DLD1 (cell line): ENCODE measurements at regions not wholly inside any gene's neighbourhood (a gene's known extent, or its start where the extent isn't known, plus 50 kb on each side); places are given as distances from the start of the nearest gene placed in this dataset.
"Not testable (repeated sequence)": the region's sequence is repeated elsewhere in the genome, so short reads cannot be mapped to it uniquely, and the experiment has no call there.

ENCODE experiments used
- in situ Hi-C: cut with HindIII; loops from 2 replicates; pipeline ENCODE4 v1.10.0; 2017; ENCODE audit warnings: low sequenced_read_pairs

DNA sequence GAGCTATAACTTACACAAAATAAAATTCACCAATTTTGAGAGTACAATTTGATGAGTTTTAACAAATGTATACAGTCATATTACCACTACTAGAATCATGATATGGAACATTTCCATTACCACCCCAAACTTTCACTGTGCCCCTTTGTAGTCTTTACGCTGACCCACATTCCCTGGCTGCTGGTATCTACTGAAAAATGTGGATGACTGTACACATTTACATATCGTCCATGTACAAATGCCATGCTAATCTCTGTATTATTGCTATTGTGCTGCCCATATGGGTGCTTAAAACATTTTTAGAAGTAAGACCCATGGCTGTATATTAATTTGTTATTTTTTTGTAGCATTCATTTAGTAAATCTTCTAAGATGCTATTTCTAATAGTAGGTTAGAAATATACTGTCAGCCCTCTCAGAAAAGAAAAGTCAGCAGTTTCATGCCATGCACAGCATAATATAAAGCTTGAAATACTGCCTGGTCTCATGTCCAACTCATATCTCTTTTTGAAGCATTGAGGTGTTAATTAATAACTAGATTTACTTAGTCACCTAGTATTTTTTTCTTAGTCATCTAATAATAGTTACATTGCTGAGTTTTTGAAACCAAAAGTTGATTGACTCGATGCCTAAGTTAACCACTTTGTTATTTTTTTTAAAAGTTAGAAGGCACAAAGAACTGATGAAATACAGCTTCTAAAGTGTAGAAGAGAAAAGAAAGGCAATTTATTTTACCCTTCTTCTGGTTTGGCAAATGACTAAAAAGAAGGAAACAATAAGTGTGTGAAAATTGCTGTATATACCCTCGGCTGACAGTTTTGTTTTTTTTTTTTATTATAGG lies 188.3 kb upstream of the MEF2C start:
- in situ Hi-C loops: no loop called here

DNA sequence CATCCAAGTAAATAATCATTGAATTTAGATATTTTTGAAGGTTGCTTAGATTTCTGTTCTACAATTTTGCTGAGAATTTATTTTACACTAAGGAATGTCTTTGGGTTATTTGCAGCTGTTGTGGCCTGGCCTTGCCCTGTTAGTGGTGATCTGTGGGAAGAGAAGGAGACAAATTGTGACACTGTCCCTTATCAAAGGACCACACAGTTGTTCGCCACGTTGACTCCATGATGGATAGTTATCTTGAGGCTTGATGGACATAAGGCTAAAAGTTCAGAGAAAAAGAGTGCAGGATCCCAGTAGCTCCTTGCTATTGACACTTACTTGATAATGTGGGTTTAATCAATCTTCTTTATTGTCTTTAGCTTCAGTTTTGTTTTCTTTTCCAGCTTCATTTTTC lies 186.6 kb upstream of the MEF2C start:
- in situ Hi-C loops: no loop called here

DNA sequence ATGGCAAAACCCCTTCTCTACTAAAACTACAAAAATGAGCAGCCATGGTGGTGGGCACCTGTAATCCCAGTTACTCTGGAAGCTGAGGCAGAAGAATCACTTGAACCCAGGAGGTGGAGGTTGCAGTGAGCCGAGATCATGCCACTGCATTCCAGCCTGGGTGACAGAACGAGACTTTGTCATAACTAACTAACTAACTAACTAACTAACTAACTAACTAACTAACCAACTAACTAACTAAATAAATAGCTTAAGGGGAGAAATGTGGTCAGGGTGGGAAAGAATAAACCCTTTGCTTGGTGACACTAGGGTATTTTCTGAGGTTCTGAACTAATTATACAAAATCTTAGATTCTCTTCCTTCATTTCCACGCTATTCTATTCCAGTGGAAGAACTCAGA lies 184.4 kb upstream of the MEF2C start:
- in situ Hi-C loops: no loop called here

DNA sequence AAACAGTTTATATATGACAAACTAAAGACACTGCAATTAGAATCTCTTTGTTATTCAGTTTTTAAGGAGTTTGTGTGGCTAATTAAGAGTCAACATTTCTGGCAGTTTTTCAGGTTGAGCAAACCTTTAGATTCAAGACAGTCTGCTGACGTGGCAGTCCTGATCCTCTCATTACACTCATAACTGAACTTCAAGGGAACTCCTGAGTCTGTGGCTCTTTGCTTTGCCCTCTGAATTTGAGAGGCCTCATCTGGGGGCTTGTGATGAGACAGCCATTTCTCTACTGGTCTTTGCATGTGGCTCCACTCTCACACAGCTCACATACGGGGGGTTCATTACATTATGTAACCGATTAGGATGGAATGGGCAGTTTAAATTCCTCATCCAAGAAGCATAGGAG lies 182.9 kb upstream of the MEF2C start:
- in situ Hi-C loops: no loop called here

DNA sequence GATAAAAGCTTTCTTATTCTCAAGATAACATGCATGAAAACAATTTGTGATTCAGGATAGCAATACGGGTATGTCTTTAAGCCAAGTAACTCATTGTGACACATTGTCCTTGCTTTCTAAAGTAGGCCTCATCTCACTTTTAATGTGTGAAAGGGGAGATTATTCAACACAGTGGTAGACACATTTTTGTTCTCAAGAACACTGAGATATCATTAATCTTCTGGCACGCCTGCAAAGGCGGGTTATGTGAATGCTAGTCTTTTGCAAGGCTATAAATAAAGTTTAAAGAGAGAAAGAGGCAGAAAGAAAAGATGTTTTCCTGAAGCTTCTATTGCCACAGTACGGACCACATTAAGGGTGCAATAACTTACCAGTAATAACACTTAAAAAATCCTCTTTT lies 181.8 kb upstream of the MEF2C start:
- in situ Hi-C loops: no loop called here

DNA sequence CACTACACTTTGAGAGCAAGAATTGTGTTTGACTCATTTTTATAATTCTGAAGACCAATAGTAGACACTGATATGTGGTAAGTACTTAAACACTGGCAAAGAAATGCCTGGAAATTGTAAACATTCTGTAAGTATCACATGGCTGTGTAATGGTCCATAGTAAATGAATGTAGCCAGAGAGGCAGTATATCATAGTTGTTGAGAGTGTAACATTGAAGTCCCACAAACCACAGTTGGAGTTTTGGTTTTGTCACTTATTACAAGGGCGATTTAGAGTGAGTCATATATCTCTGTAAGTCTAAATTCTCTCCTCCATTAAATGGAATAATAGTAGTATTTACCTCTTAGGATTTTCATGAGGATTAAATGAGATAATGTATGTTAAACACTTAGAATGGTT lies 181.1 kb upstream of the MEF2C start:
- in situ Hi-C loops: no loop called here

DNA sequence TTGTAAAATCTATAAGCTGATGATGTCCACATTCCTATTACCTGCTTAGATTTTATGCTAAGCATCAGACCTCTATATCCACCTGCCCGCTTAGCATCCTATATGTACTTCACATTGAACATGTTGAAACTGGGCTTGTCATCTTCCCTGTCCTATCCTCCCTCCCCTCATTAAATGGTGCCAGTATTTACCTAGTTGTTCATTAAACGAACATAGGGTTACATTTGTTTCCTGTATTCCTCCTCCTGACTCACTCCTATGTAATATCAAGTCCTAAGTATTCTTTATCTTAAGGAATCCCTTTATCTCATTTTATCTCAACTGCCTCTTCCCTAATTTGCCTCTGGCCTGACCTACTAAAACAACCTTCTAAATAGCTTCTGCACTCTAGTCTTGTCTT lies 177.8 kb upstream of the MEF2C start:
- in situ Hi-C loops: no loop called here

DNA sequence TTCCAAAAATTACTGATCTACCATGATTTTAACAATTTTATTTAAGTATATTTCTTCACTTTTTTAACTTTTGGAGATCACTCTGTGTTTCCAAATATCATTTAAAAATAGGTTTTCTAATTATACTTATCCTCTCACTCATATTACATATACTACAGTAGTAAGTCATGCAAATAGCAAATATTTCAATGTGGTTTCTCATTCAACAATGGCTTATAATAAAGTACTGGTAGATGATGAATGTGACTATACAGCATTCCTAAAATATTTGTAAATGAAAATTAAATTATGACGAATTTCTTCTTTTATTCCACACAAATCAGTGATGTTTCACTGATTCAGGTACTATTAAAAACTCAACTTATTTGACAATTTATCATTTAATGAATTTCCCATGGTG lies 176.3 kb upstream of the MEF2C start:
- in situ Hi-C loops: no loop called here

DNA sequence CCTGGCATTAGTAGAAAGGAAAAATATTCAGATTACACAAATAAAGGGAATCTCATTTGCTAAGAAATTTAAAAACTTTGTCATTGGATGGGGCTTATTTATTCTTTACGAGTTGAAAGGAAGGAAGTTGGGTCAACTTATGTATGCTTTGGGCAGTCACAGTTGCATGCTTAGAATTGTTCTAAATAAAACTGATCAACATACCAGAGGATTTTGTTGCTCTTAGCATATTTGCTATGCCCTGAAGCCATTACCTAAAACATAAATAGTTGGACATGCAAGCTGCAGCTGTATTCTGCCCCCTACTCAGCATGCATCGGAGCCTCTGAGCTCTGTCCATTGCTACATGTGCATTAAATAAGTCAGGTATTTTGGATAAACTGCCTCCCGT lies 172.7 kb upstream of the MEF2C start:
- in situ Hi-C loops: no loop called here

DNA sequence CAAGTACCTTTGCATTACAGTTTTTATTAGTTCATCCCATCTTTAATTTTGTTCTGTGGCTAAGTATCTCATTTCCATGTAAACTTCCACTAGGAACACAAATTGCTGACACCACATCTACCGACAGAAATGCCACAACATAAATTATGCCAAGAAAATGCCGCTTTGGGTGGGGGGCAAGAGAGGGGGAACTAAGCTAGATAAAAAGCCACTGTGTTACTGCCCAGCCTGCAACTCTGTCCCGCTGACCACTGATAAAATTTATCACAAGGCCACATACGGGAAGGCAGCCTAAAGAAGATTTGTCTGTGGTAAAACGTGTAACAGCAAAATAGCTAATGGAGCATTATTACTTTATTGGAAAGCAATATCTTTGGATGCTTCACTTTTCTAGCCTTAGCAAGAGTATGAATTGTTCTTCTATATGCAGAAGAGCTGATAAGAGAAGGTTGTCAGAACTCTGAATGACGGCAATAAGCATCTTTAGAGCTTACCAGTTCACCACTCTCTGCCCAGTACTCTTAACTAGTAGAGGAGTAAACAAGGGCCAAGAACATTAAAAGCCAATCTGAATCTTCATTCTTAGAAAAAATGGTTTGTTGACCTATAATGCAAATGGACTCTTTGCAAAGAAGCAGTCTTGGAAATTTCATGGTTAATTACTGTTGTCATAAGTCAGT lies 172.2 kb upstream of the MEF2C start:
- in situ Hi-C loops: no loop called here

DNA sequence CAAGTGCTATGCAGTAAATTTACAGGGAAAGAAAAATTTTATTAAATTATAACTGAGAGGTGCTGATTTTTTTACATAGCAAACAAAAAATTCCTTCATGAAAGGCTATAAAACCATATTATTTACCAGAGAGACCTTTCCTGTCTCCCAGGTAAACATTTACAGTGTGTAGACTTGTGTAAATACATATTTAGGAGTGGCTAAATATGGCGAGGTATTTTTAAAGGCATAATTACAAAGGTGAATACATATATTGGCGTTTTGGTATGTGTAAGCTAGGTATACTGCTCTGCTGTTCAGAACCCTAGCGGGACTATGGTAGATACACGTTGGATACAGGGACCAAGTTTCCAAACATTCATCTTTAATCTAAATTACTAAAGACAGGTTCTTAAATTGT lies 170.6 kb upstream of the MEF2C start:
- in situ Hi-C loops: no loop called here

DNA sequence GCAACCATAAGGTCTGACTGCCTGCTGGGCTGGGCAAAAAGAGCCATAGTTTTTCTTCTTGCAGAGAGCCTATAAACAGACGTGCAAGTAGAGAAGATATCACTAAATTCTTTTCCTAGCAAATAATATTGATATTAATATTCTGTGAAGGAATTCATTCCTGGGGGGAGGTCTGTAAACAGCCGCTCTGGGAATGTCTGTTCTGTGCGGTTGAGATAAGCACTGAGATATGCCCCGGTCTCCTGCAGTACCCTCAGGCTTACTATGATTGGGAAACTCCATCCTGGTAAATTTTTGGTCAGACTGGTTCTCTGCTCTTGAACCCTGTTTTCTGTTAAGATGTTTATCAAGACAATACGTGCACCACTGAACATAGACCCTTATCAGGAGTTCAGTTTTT lies 167.1 kb upstream of the MEF2C start:
- in situ Hi-C loops: not testable (repeated sequence)

DNA sequence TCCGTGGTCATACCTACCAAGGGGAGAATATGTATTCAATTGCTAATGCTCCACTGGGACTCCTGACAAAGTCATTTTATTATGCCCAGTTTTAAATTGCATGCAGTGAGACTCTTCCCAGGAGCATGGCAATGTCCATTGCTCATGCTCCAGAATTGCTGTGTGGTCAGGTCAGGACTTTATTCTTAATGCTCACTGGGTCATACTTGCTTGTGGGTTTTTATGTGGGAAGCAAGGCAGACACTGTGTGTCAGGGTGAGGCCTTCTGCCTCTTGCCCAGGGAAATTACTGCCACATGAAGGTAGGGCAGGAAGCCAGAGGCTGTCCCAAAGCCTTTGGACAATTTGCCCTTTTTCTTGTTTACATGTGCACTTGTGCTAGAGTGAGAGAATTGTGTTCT lies 164.6 kb upstream of the MEF2C start:
- in situ Hi-C loops: no loop called here

DNA sequence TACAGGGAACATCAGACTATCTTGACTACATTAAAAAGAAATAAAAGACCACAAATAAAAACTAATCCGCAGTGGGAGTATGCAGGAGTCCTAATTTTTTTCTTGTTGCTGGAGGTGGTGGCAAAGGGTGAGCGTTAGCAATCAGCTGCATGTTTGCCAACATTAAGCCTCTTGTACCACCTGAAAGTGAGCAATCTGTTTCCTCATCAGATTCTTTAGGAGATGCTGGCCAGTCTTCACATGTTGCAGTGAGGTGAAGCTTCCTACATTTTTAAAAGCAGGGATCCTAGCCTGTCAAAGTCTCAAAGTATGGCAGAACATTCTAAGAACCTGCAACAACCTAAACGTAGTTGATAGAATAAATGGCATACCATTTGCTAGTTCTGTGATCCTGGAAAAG lies 162.2 kb upstream of the MEF2C start:
- in situ Hi-C loops: no loop called here

DNA sequence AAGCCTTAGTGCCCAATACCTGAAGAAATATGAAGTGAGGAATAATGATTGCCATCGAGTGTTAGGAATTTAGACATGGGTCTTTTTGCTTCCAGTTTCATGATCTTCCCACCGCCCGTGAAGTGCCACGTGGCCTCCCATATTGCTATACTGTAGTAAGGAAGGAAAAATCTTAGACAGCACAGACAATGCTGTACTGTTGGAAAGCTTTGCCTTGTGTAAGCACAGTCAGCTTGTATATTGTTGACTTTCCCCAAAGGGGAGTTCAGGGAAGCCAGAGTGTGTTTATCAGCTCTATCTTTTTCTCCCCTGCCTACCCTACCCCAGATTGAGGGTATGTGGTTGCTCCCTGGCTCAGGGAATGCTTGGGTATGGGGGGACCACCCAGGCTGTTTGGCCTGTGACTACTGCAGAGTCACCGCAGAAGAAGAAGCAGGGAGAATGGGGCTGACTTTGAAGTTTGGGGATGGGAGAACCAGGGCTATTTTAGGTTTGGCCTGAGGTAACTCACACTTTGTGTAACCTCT lies 161.8 kb upstream of the MEF2C start:
- in situ Hi-C loops: no loop called here

DNA sequence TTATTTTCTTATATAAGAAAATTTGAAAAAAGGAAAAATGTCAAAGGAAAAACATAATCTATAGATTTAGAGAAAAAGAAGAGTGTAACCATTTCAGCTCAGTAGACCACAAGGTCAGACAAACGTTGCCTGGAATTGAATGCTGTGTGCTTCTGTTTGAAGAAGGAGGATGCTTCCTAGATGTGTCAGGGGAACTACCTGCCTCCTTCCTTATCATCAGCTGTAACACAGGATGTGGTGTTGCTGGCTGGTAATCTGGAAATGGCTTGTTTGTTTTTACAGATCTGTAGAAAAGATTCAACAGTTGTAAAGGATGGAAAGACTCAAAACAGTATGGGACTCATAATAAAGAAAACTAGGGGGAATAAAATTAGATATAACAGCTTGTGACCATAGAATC lies 160.7 kb upstream of the MEF2C start:
- in situ Hi-C loops: no loop called here

DNA sequence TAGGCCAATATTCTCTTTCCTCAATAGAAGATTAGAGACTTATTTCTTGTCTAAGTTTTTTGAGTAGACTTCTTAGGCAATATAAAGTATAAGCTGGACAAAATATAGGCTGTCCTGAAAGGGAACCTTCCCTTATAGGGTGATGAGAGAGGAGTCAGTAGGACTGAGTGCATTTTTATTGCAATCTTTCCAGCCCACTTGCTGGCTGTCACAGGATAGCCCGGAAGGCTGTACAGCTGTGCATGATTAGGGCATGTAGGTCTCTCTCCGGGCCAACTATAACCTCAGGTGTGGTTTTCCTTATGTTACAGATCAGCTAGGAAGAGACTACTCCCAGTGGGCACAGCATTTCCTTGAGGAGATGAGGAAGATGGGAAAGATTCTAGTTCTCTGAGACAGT lies 159.8 kb upstream of the MEF2C start:
- in situ Hi-C loops: no loop called here

DNA sequence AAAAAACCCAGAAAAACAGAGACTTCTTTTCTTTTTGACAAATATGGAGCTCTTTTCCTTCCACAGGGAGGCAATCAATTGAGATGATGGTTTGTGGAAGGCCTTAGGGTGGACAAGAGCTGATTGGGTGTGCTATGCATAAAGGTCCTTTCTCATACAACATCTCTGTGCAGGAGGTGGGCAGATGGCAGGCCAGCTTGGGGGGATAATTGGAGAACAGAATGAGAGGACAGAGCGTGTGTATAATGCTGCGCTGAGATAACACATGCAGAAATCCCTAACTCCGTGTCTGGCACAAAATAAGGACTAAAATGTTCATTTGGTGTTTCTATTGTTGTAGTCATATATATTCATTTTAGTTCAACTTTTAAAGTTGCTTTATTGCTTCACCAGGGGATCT lies 159.0 kb upstream of the MEF2C start:
- in situ Hi-C loops: no loop called here

DNA sequence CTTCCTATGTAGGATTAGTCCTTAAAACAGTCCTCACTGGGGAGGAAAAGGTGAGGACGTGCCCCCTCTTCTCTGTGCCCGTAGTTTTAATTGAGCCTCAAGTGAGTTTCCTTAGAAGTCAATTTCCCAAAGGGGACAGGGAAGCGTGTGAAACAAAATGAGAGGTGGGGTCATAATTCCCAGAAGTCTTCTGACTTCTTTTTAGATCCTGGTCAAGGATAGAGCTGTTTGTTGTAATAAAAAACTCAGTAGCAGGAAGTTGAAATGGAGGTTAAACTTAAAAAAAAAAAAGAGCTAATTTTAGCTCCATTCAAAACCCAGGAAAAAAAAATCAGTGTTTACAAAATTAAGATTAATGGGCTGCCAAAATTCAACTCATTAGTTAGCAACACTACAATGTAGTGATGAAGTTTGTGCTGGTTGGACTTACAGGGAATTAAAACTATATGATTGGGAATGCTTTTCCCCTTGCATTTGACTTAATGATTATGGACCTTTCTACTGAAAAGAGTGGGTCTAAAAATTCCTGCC lies 158.3 kb upstream of the MEF2C start:
- in situ Hi-C loops: no loop called here

DNA sequence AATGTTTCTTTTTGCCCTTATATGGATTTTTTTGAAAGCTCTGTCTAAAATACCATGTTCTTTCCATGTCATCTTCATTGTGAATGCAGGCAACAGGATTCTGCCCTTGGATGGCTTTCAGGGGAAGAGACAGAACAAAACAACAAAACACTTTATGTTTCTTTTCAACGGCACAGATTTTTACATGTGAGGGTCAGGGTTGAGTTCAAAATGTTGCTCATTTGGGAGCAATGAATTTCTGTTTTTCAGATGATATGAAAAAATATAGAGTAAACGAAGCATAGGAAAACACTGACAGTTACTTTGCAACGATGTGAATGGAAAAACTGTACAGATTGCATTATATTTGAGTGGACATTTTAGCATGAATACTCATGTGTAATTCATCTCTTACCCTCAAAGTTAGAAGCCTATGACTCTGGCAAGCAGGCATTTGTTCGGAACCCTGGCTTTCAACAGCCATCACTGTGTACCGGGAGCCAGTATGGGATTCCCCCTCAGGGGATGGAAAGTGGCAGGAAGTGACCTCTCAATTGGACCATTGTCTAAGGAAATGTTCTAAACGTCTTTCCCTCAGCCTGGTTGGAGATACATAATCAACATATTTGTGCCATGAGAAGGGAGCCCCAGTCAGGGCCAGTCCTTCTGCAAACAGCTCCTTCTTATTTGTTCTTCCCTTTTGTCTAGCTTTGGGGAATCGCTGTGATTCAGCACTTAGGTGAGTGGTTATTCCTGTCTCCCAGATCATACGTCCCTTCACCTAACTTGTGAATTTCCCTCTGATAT lies 153.9 kb upstream of the MEF2C start:
- in situ Hi-C loops: no loop called here

DNA sequence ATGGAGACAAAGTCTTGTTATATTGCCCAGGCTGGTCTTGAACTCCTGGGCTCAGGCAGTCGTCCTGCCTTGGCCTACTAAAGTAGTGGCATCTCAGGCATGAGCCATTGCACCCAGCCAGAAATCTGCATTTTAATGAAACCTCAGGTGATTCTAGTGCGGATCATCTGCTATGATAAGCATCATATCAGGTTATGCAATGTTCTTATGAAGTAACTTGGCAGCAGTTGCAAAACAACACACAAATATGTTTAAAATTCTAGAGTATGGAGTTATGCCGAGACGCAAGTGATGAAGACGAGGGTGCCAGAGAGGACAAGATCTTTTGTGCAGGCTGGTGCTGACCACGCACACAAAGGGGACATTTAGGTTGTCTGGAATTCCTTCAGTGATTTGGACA lies 153.2 kb upstream of the MEF2C start:
- in situ Hi-C loops: no loop called here
